ENCODE measurements at regions not wholly inside any gene's neighbourhood (a gene's known extent, or its start where the extent isn't known, plus 50 kb on each side); places are given as distances from the start of the nearest gene placed in this dataset.

DNA sequence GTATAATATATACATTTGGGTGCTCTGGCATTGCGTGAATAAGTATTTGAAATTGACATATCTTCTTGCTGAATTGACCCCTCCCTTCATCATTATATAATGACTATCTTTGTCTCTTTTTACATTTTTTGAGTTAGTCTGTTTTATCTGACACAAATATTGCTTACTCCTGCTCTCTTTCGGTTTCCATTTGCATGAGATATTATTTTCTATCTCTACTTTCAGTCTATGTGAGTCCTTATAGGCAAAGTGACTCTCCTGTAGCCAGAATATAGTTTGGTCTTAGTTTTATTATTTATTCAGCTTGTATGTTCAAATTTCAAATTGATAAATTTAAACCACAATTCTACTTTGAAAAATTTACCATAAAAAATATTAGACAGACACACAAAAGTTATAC lies 491.0 kb downstream of the NAV3 start:
- H3K4me3 ChIP-seq, result no peak overlapping the region
- no peaks in the 10 kb centered on the region for H3K27me3 ChIP-seq
- no peaks in the 10 kb centered on the region for H3K9me3 ChIP-seq
- 81 to 85% methylated on average over 2 of the region's 2 CpGs for WGBS, 2 donors
- H3K36me3 ChIP-seq (ENCODE audit: low read depth, missing control alignments), result no peaks in the 10 kb centered on the region
- H3K4me1 ChIP-seq, result no peaks in the 10 kb centered on the region
- no peak for TF ChIP-seq POLR2A (IDR thresholded peaks at IDR 0.05)
- TF ChIP-seq, protein P1, sequence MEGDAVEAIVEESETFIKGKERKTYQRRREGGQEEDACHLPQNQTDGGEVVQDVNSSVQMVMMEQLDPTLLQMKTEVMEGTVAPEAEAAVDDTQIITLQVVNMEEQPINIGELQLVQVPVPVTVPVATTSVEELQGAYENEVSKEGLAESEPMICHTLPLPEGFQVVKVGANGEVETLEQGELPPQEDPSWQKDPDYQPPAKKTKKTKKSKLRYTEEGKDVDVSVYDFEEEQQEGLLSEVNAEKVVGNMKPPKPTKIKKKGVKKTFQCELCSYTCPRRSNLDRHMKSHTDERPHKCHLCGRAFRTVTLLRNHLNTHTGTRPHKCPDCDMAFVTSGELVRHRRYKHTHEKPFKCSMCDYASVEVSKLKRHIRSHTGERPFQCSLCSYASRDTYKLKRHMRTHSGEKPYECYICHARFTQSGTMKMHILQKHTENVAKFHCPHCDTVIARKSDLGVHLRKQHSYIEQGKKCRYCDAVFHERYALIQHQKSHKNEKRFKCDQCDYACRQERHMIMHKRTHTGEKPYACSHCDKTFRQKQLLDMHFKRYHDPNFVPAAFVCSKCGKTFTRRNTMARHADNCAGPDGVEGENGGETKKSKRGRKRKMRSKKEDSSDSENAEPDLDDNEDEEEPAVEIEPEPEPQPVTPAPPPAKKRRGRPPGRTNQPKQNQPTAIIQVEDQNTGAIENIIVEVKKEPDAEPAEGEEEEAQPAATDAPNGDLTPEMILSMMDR (IDR thresholded peaks at IDR 0.05), result no peak
- intact Hi-C loops (cut with DNase I; ENCODE audit: low total_unique reads), result no loop called here
- H3K27ac ChIP-seq, result no peak overlapping the region
- DNase-seq, result no peak

DNA sequence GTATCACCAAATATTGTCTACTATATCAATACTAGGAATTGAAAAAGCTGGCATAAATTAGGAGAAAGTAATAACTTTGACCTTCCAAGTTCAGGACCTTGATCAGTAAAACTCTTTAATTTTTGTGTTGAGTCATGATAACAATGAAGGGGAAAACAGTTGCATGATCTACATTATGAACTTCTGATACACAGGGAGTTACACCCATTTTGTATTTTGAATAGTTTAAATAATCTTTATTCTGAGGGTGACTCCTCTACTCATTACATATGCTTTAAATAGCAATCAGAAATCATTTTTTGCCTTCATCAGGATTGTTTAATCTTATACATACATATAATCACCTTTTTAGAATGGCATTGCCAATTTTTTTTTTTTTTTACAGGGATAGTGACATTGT lies 492.5 kb downstream of the NAV3 start:
- Histone ChIP-seq H3K4me3 (no peak overlapping the region), H3K36me3 (ENCODE audit: low read depth, missing control alignments) (no peaks in the 10 kb centered on the region), H3K9me3 (no peaks in the 10 kb centered on the region), H3K4me1 (no peaks in the 10 kb centered on the region), H3K27me3 (no peaks in the 10 kb centered on the region), H3K27ac (no peak overlapping the region)
- intact Hi-C loops (cut with DNase I; ENCODE audit: low total_unique reads), result no loop called here
- no peak for DNase-seq
- TF ChIP-seq POLR2A (IDR thresholded peaks at IDR 0.05), result no peak
- TF ChIP-seq, protein P1 (IDR thresholded peaks at IDR 0.05), result no peak

DNA sequence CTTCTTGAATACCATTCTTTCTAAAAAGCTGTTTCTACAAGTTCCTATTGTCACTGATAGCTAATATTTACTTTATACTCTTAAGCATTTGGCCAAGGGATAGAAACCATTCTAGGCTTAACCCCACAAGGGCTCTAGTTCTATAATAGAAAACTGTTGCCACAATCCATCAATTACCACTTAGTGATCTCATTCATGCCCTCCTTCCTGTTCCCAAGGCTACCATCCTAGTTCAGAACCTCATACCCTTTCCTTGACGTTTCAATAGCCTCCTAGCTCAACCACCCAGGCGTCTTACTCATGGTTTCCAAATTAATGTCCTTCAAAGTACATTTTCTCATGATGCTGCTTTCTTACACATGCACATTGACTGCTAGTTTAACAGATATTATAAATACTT lies 493.5 kb downstream of the NAV3 start:
- no peaks in the 10 kb centered on the region for H3K4me1 ChIP-seq
- H3K9me3 ChIP-seq, result no peaks in the 10 kb centered on the region
- H3K4me3 ChIP-seq, result no peak overlapping the region
- H3K27me3 ChIP-seq, result no peaks in the 10 kb centered on the region
- TF ChIP-seq POLR2A (IDR thresholded peaks at IDR 0.05), result no peak
- TF ChIP-seq, protein P1 (IDR thresholded peaks at IDR 0.05), result no peak
- intact Hi-C loops (cut with DNase I; ENCODE audit: low total_unique reads), result no loop called here
- no peak for DNase-seq
- no peak overlapping the region for H3K27ac ChIP-seq
- H3K36me3 ChIP-seq (ENCODE audit: low read depth, missing control alignments), result no peaks in the 10 kb centered on the region
- 74 to 76% methylated on average over 2 of the region's 2 CpGs for WGBS, 2 donors

DNA sequence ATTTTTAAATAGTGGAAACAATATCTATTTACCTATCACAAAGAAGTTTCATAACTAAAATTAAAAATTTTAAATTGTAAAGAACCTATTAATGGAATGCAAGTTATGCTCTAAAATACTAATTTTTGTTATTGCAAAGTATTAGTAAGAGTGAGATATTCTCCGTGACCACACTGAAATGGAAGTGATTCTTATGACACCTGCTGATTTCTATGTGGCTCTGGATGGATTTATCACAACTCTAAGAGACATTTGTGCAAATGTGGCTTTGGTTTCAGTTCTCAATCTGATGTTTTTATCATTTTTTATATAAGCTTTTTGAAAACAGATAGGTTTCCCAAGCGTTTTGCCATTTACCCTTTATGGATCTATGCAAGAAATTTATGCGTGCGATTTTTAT lies 497.8 kb downstream of the NAV3 start:
- H3K9me3 ChIP-seq, result no peaks in the 10 kb centered on the region
- no peaks in the 10 kb centered on the region for H3K27me3 ChIP-seq
- intact Hi-C loops (cut with DNase I; ENCODE audit: low total_unique reads), result no loop called here
- no peaks in the 10 kb centered on the region for H3K36me3 ChIP-seq (ENCODE audit: low read depth, missing control alignments)
- TF ChIP-seq, protein P1 (IDR thresholded peaks at IDR 0.05), result no peak
- TF ChIP-seq POLR2A (IDR thresholded peaks at IDR 0.05), result no peak
- 87 to 91% methylated on average over 4 of the region's 4 CpGs for WGBS, 2 donors
- H3K4me3 ChIP-seq, result no peak overlapping the region
- no peak for DNase-seq
- H3K4me1 ChIP-seq, result no peaks in the 10 kb centered on the region
- H3K27ac ChIP-seq, result no peak overlapping the region

DNA sequence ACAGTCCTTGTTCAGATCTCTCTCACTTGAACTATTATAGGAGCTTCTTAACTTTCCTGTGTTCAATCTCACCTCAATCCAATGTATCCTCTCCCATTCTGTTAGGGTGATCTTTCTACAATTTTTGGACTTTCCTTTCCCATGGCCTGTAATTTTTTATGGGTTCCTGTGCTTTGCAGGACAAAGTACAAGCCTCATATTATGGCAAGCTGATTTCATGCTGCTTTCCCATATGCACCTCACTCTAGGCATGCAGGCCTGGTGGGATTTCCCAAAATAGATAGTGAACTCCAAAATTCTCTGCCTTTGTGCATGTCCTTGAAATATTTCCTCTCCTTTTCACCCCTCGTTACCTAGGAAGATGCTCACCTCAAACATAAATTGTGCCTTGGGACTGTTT lies 499.4 kb downstream of the NAV3 start:
- intact Hi-C loops (cut with DNase I; ENCODE audit: low total_unique reads), result no loop called here
- Histone ChIP-seq H3K9me3 (no peaks in the 10 kb centered on the region), H3K27me3 (no peaks in the 10 kb centered on the region), H3K4me1 (no peaks in the 10 kb centered on the region), H3K4me3 (no peak overlapping the region), H3K27ac (no peak overlapping the region), H3K36me3 (ENCODE audit: low read depth, missing control alignments) (no peaks in the 10 kb centered on the region)
- WGBS, 2 donors, result 70 to 80% methylated on average over 1 of the region's 1 CpG
- TF ChIP-seq, protein P1 (IDR thresholded peaks at IDR 0.05), result no peak
- TF ChIP-seq POLR2A (IDR thresholded peaks at IDR 0.05), result no peak
- no peak for DNase-seq
